OCI-LY7 (cell line): ENCODE measurements at regions not wholly inside any gene's neighbourhood (a gene's known extent, or its start where the extent isn't known, plus 50 kb on each side); places are given as distances from the start of the nearest gene placed in this dataset.

Experiments used
- BruUV-seq: library from RNA; stranded (reverse); fragments of 400-500 nt; replicated peaks from 2 replicates; lab custom pipeline; 2021; lab: Mats Ljungman, UMichigan
- CTCF ChIA-PET: fragments of 300-600 bp; sonication (Branson Sonifier 250); formaldehyde crosslinking; loops from one replicate; lab custom pipeline; 2022; ENCODE audit warnings: antibody characterized with exemption; ENCODE audit not compliant: unreplicated experiment; lab: Charles Lee
- POLR2A ChIA-PET: fragments of 300-600 bp; sonication (Branson Sonifier 250); formaldehyde crosslinking; loops from one replicate; lab custom pipeline; 2022; ENCODE audit warnings: antibody characterized with exemption; lab: Charles Lee
- DNase-seq: peaks from one replicate; pipeline ENCODE4 v3.0.0-alpha.2; 2015; ENCODE audit warnings: low spot score
- H2AFZ ChIP-seq: fragments of 200-600 bp; sonication (generic), shearing (Covaris generic); 2 replicates; pipeline ENCODE4 v1.6.1; 2014; ENCODE audit warnings: mild to moderate bottlenecking, antibody characterized with exemption, low read length, moderate library complexity
- H3K27ac ChIP-seq: fragments of 200-600 bp; sonication (generic); 2 replicates; pipeline ENCODE4 v1.5.1; 2014; ENCODE audit warnings: mixed run types, low read depth, mild to moderate bottlenecking, moderate library complexity, low read length, inconsistent platforms; ENCODE audit not compliant: poor library complexity, severe bottlenecking
- H3K36me3 ChIP-seq: fragments of 200-600 bp; sonication (generic); 2 replicates; pipeline ENCODE4 v1.6.1; 2014; ENCODE audit warnings: mild to moderate bottlenecking, antibody characterized with exemption, low read length, moderate library complexity, mixed read lengths; ENCODE audit not compliant: insufficient read depth
- H3K4me1 ChIP-seq: fragments of 200-600 bp; sonication (generic); 2 replicates; pipeline ENCODE4 v1.5.1; 2014; ENCODE audit warnings: mild to moderate bottlenecking, low read length; ENCODE audit not compliant: insufficient read depth, poor library complexity, severe bottlenecking
- H3K4me2 ChIP-seq: fragments of 200-600 bp; sonication (generic); 2 replicates; pipeline ENCODE4 v1.6.1; 2014; ENCODE audit warnings: mild to moderate bottlenecking, low read length
- H3K4me3 ChIP-seq: fragments of 200-600 bp; sonication (generic); 2 replicates; pipeline ENCODE4 v1.5.1; 2014; ENCODE audit warnings: mild to moderate bottlenecking, low read depth, low read length; ENCODE audit not compliant: poor library complexity, severe bottlenecking
- H3K79me2 ChIP-seq: fragments of 200-600 bp; sonication (generic); 2 replicates; pipeline ENCODE4 v1.6.1; 2016; ENCODE audit warnings: low read depth, mild to moderate bottlenecking, low read length, moderate library complexity, mixed read lengths; ENCODE audit not compliant: insufficient read depth
- H3K9me2 ChIP-seq: fragments of 200-600 bp; sonication (generic); 2 replicates; pipeline ENCODE4 v1.6.1; 2016; ENCODE audit warnings: mild to moderate bottlenecking, low read length, mixed read lengths; ENCODE audit not compliant: insufficient read depth
- H3K9me3 ChIP-seq: fragments of 200-600 bp; sonication (generic); 2 replicates; pipeline ENCODE4 v1.6.1; 2014; ENCODE audit warnings: mild to moderate bottlenecking, mixed run types, low read length, mixed read lengths
- H4K20me1 ChIP-seq: fragments of 200-600 bp; sonication (generic); 2 replicates; pipeline ENCODE4 v1.6.1; 2014; ENCODE audit warnings: mild to moderate bottlenecking, antibody characterized with exemption, low read length, moderate library complexity, mixed read lengths; ENCODE audit not compliant: insufficient read depth
- CTCF ChIP-seq: fragments of 200-600 bp; sonication (generic); conservative IDR thresholded peaks from 2 replicates; pipeline ENCODE4 v1.5.1; 2014; ENCODE audit warnings: mild to moderate bottlenecking, antibody characterized with exemption, low read length, moderate library complexity, mixed read lengths
- EZH2phosphoT487 ChIP-seq: fragments of 200-600 bp; sonication (generic); IDR thresholded peaks from 2 replicates; pipeline ENCODE4 v1.6.1; 2018; ENCODE audit warnings: low read depth, borderline replicate concordance, mild to moderate bottlenecking, mixed run types, antibody characterized with exemption, low read length, moderate library complexity, mixed read lengths
- intact Hi-C: fragments of 100-400 bp; cut with micrococcal nuclease; formaldehyde crosslinking; loops from one replicate; pipeline ENCODE4 v1.10.0; 2022; ENCODE audit not compliant: unreplicated experiment

- Histone ChIP-seq H3K9me2 (no peaks in the 10 kb centered on the region), H3K4me3 (no peak overlapping the region), H3K27ac (no peak overlapping the region), H3K79me2 (no peaks in the 10 kb centered on the region), H3K9me3 (no peaks in the 10 kb centered on the region), H3K36me3 (no peaks in the 10 kb centered on the region), H2AFZ (no peak overlapping the region), H4K20me1 (no peaks in the 10 kb centered on the region), H3K4me2 (no peak overlapping the region), H3K4me1 (no peaks in the 10 kb centered on the region)
- intact Hi-C loops = no loop called here
- DNase-seq = no peak
- BruUV-seq = no TSS peak
- ChIA-PET CTCF (no interaction called here), POLR2A (no interaction called here)
- TF ChIP-seq EZH2phosphoT487 = no peak
- no peak for TF ChIP-seq CTCF
These were observed 110.5 kb downstream of the JCAD start for GRCh38 chr10:29948881-29949355.

GRCh38 chr10:29947701-29948060 lies 111.7 kb downstream of the JCAD start:
- ChIA-PET POLR2A (interaction anchor here (1.2 kb wide), 1 partner anchor 10 kb away, joined by 6 read pairs; no protein-coding TSS in a partner anchor), CTCF (no interaction called here)
- Histone ChIP-seq H3K4me3 (no peak overlapping the region), H3K27ac (no peak overlapping the region), H3K79me2 (no peaks in the 10 kb centered on the region), H2AFZ (no peak overlapping the region), H3K9me2 (no peaks in the 10 kb centered on the region), H3K4me2 (no peak overlapping the region), H4K20me1 (no peaks in the 10 kb centered on the region), H3K9me3 (no peaks in the 10 kb centered on the region), H3K4me1 (no peaks in the 10 kb centered on the region), H3K36me3 (no peaks in the 10 kb centered on the region)
- TF ChIP-seq CTCF (no peak), EZH2phosphoT487 (no peak)
- DNase-seq = no peak
- intact Hi-C loops = no loop called here
- no TSS peak for BruUV-seq

- CTCF ChIA-PET = no interaction called here
- H3K9me2 ChIP-seq = no peaks in the 10 kb centered on the region
- no peaks in the 10 kb centered on the region for H3K4me1 ChIP-seq
- no peak overlapping the region for H3K4me3 ChIP-seq
- POLR2A ChIA-PET = interaction anchor here (1.2 kb wide), 1 partner anchor 10 kb away, joined by 6 read pairs; no protein-coding TSS in a partner anchor
- H3K4me2 ChIP-seq = no peak overlapping the region
- H3K9me3 ChIP-seq = no peaks in the 10 kb centered on the region
- H3K27ac ChIP-seq = no peak overlapping the region
- BruUV-seq = no TSS peak
- TF ChIP-seq CTCF = no peak
- no peak for TF ChIP-seq EZH2phosphoT487
- intact Hi-C loops = no loop called here
- no peak for DNase-seq
- no peaks in the 10 kb centered on the region for H3K36me3 ChIP-seq
- H3K79me2 ChIP-seq = no peaks in the 10 kb centered on the region
- H4K20me1 ChIP-seq = no peaks in the 10 kb centered on the region
- H2AFZ ChIP-seq = no peak overlapping the region
These were observed 112.3 kb downstream of the JCAD start for GRCh38 chr10:29946953-29947700.
